ENCODE measurements at regions not wholly inside any gene's neighbourhood (a gene's known extent, or its start where the extent isn't known, plus 50 kb on each side); places are given as distances from the start of the nearest gene placed in this dataset.

- no peak overlapping the region for H3K4me3 ChIP-seq
- no peak overlapping the region for H3K27ac ChIP-seq (ENCODE audit: low read depth in 1 of 2, low read length in 1 of 2)
- peaks cover 0 to 14% (median 0%) of the 10 kb centered on the region in 5 donors for H3K4me1 ChIP-seq (ENCODE audit: control insufficient read depth in 5 of 5, insufficient read depth in 5 of 5, low read length in 5 of 5)
- no peaks in the 10 kb centered on the region for H3K27me3 ChIP-seq (ENCODE audit: control insufficient read depth in 3 of 3, insufficient read depth in 3 of 3, low read length in 2 of 3)
- peaks cover 0 to 7% (median 3%) of the 10 kb centered on the region in 4 donors for H3K9me3 ChIP-seq (ENCODE audit: control insufficient read depth in 4 of 4, insufficient read depth in 3 of 4, low read length in 3 of 4)
- no peak overlapping the region for H3K9ac ChIP-seq (ENCODE audit: insufficient read depth in 1 of 2, low read length in 2 of 2)
- H3K36me3 ChIP-seq (ENCODE audit: control insufficient read depth in 4 of 4, insufficient read depth in 4 of 4, low read length in 4 of 4) = no peaks in the 10 kb centered on the region
- no peak for TF ChIP-seq CTCF (IDR thresholded peaks at IDR 0.05; ENCODE audit: control extremely low read depth, extremely low read depth)
- ATAC-seq (ENCODE audit: insufficient read depth, low FRiP score) (no peak), DNase-seq (no peak)
- 97 to 98% methylated on average over 1 of the region's 1 CpG for WGBS, 2 donors
Observed at GRCh38 chr3:106323586-106323985, 454.8 kb upstream of the CBLB start.

- H3K27me3 ChIP-seq (ENCODE audit: control insufficient read depth in 3 of 3, insufficient read depth in 3 of 3, low read length in 2 of 3) = no peaks in the 10 kb centered on the region
- no peak overlapping the region for H3K27ac ChIP-seq (ENCODE audit: low read depth in 1 of 2, low read length in 1 of 2)
- H3K9ac ChIP-seq (ENCODE audit: insufficient read depth in 1 of 2, low read length in 2 of 2) = no peak overlapping the region
- TF ChIP-seq CTCF (IDR thresholded peaks at IDR 0.05; ENCODE audit: control extremely low read depth, extremely low read depth) = no peak
- peaks cover 0 to 7% (median 3%) of the 10 kb centered on the region in 4 donors for H3K9me3 ChIP-seq (ENCODE audit: control insufficient read depth in 4 of 4, insufficient read depth in 3 of 4, low read length in 3 of 4)
- H3K4me3 ChIP-seq = no peak overlapping the region
- H3K36me3 ChIP-seq (ENCODE audit: control insufficient read depth in 4 of 4, insufficient read depth in 4 of 4, low read length in 4 of 4) = no peaks in the 10 kb centered on the region
- H3K4me1 ChIP-seq (ENCODE audit: control insufficient read depth in 5 of 5, insufficient read depth in 5 of 5, low read length in 5 of 5) = peaks cover 0 to 18% (median 0%) of the 10 kb centered on the region in 5 donors
- DNase-seq (peak in 1 of 3 donors; percentile 68), ATAC-seq (ENCODE audit: insufficient read depth, low FRiP score) (no peak)
- WGBS, 2 donors = 48 to 64% methylated on average over 4 of the region's 4 CpGs
Observed at GRCh38 chr3:106326941-106327695, 458.3 kb upstream of the CBLB start.

GRCh38 chr3:106327696-106328025 lies 458.8 kb upstream of the CBLB start:
- no peak for ATAC-seq (ENCODE audit: insufficient read depth, low FRiP score)
- peak in 2 of 3 donors; percentile 88 to 92 for DNase-seq
- Histone ChIP-seq H3K9ac (ENCODE audit: insufficient read depth in 1 of 2, low read length in 2 of 2) (no peak overlapping the region), H3K4me3 (no peak overlapping the region), H3K9me3 (ENCODE audit: control insufficient read depth in 4 of 4, insufficient read depth in 3 of 4, low read length in 3 of 4) (peaks cover 0 to 7% (median 3%) of the 10 kb centered on the region in 4 donors), H3K4me1 (ENCODE audit: control insufficient read depth in 5 of 5, insufficient read depth in 5 of 5, low read length in 5 of 5) (peaks cover 0 to 18% (median 0%) of the 10 kb centered on the region in 5 donors), H3K27me3 (ENCODE audit: control insufficient read depth in 3 of 3, insufficient read depth in 3 of 3, low read length in 2 of 3) (no peaks in the 10 kb centered on the region), H3K27ac (ENCODE audit: low read depth in 1 of 2, low read length in 1 of 2) (no peak overlapping the region), H3K36me3 (ENCODE audit: control insufficient read depth in 4 of 4, insufficient read depth in 4 of 4, low read length in 4 of 4) (no peaks in the 10 kb centered on the region)
- 59 to 73% methylated on average over 1 of the region's 1 CpG for WGBS, 2 donors
- no peak for TF ChIP-seq CTCF (IDR thresholded peaks at IDR 0.05; ENCODE audit: control extremely low read depth, extremely low read depth)
